ENCODE measurements at regions not wholly inside any gene's neighbourhood (a gene's known extent, or its start where the extent isn't known, plus 50 kb on each side); places are given as distances from the start of the nearest gene placed in this dataset.

- DNase-seq (ENCODE audit: low read depth), result no peak
- no peak for TF ChIP-seq CTCF (IDR thresholded peaks at IDR 0.05; ENCODE audit: insufficient read depth, low read depth, low read length)
- H3K4me3 ChIP-seq (ENCODE audit: low read depth, low read length), result no peak overlapping the region
Measured at GRCh38 chr6:71103641-71104040, 146.8 kb upstream of the B3GAT2 start.

GRCh38 chr6:71106276-71106675 lies 149.4 kb upstream of the B3GAT2 start:
- TF ChIP-seq CTCF (IDR thresholded peaks at IDR 0.05; ENCODE audit: insufficient read depth, low read depth, low read length), result no peak
- no peak overlapping the region for H3K4me3 ChIP-seq (ENCODE audit: low read depth, low read length)
- DNase-seq (ENCODE audit: low read depth), result no peak

GRCh38 chr6:71107911-71108420 lies 151.1 kb upstream of the B3GAT2 start:
- TF ChIP-seq CTCF (IDR thresholded peaks at IDR 0.05; ENCODE audit: insufficient read depth, low read depth, low read length), result no peak
- DNase-seq (ENCODE audit: low read depth), result peak; percentile 54
- H3K4me3 ChIP-seq (ENCODE audit: low read depth, low read length), result peak overlapping the region; percentile 31

GRCh38 chr6:71114544-71114943 lies 157.7 kb upstream of the B3GAT2 start:
- H3K4me3 ChIP-seq (ENCODE audit: low read depth, low read length), result no peak overlapping the region
- TF ChIP-seq CTCF (IDR thresholded peaks at IDR 0.05; ENCODE audit: insufficient read depth, low read depth, low read length), result no peak
- no peak for DNase-seq (ENCODE audit: low read depth)

DNA sequence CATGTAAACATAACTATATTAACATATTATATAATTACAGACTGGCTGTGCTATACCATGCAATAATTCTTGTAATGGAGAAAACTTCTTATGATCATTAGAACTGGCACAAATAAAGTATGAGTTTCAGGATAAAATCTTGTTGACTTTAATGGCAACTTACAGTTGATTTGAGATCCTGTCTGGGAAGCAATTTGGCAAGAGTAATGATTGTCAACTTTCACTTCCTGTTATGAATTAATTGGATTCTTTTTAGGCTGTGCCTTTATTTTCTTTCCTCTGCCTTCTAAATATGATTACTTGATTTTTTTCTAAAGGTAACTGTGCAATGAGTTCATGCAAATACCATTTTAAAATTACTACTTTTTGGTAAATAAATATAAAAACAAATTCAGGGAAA lies 158.1 kb upstream of the B3GAT2 start:
- no peak overlapping the region for H3K4me3 ChIP-seq (ENCODE audit: low read depth, low read length)
- no peak for TF ChIP-seq CTCF (IDR thresholded peaks at IDR 0.05; ENCODE audit: insufficient read depth, low read depth, low read length)
- DNase-seq (ENCODE audit: low read depth), result no peak

DNA sequence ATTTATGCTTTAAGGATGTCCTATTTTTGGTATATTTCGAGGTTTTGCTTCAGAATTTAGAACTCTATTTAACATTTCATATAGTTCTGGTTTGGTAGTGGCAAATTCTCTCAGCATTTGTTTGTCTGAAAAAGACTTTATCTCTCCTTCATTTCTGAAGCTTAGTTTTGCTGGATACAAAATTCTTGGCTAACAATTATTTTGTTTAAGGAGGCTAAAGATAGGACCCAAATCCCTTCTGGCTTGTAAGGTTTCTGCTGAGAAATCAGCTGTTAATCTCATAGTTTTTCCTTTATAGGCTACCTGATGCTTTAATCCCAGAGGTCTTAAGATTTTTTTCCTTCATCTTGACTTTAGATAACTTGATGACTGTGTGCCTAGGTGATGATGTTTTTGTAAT lies 162.7 kb upstream of the B3GAT2 start:
- TF ChIP-seq CTCF (IDR thresholded peaks at IDR 0.05; ENCODE audit: insufficient read depth, low read depth, low read length), result no peak
- DNase-seq (ENCODE audit: low read depth), result no peak

DNA sequence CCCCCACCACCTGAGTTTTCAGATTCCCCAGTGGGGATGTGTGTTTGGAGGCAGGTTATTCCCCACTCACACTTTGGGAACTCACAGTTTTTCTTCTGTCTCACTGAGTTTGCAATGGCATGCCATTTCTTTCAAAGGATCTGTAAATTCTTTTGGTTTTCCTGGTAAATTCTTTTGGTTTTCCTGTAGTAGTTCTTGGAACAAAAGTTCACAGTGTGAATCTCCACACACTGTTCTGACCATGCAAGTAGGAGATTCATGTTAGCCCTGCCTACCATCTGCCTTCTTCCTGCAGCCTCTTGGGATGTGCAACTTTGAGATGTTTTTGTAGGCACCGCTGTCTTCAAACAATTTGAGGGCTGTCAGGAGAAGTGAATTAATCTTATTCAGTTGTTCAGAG lies 165.6 kb upstream of the OGFRL1 start:
- peak; percentile 47 for DNase-seq (ENCODE audit: low read depth)
- H3K4me3 ChIP-seq (ENCODE audit: low read depth, low read length), result no peak overlapping the region
- TF ChIP-seq CTCF (IDR thresholded peaks at IDR 0.05; ENCODE audit: insufficient read depth, low read depth, low read length), result no peak

More for the DNA sequence above, 162.7 kb upstream of the B3GAT2 start:
- no peak overlapping the region for H3K4me3 ChIP-seq (ENCODE audit: low read depth, low read length)
